Brain microvascular endothelial cell (primary cell): ENCODE measurements at regions not wholly inside any gene's neighbourhood (a gene's known extent, or its start where the extent isn't known, plus 50 kb on each side); places are given as distances from the start of the nearest gene placed in this dataset.

Experiments
- DNase-seq: peaks from one replicate; pipeline ENCODE4 v3.0.0-alpha.2; 2020
- H3K27ac ChIP-seq: fragments of 250-450 bp; sonication (Bioruptor Pico); 2 replicates; pipeline ENCODE4 v1.5.1; 2020; ENCODE audit warnings: mild to moderate bottlenecking, moderate library complexity
- H3K27me3 ChIP-seq: fragments of 250-450 bp; sonication (Bioruptor Pico); replicated peaks from 2 replicates; pipeline ENCODE4 v1.5.1; 2020; ENCODE audit warnings: mild to moderate bottlenecking
- H3K36me3 ChIP-seq: fragments of 250-450 bp; sonication (Bioruptor Pico); replicated peaks from 2 replicates; pipeline ENCODE4 v1.5.1; 2020; ENCODE audit warnings: mild to moderate bottlenecking
- H3K4me3 ChIP-seq: 2 replicates; pipeline ENCODE4 v1.5.1; 2011; ENCODE audit warnings: low read depth, mild to moderate bottlenecking, control low read depth, low read length, moderate library complexity
- CTCF ChIP-seq: IDR thresholded peaks from 2 replicates; pipeline ENCODE4 v1.5.1; 2011; ENCODE audit warnings: low read depth, mild to moderate bottlenecking, moderate library complexity, low read length, control low read depth, inconsistent platforms; ENCODE audit errors: missing control alignments
- in situ Hi-C: cut with HindIII; loops from 2 replicates; pipeline ENCODE4 v1.10.0; 2017; ENCODE audit warnings: low sequenced_read_pairs, low pct_ligation_motif_present

DNA sequence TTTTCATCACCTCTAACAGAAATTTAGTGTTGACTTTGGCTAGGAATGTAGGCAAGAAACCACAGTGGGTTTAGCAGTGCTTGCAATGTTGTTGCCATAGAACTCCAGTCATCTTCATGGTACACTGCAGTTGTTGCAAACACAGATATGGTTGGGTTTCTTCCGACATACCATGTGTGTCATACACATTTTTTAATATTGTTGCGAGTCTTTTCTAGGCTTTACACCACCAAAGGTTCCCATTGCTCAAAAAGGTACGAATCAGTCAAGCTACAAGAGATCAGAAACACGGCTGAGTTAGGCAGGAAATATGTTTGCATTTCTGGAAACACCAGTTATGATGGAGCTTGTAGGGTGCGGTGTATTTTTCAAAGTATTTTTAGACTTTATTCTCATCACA lies 172.4 kb downstream of the SYK start:
- Histone ChIP-seq H3K27me3 (no peaks in the 10 kb centered on the region), H3K36me3 (no peaks in the 10 kb centered on the region), H3K27ac (no peak overlapping the region), H3K4me3 (no peak overlapping the region)
- peak; percentile 80 for DNase-seq
- no peak for TF ChIP-seq CTCF
- in situ Hi-C loops = no loop called here

DNA sequence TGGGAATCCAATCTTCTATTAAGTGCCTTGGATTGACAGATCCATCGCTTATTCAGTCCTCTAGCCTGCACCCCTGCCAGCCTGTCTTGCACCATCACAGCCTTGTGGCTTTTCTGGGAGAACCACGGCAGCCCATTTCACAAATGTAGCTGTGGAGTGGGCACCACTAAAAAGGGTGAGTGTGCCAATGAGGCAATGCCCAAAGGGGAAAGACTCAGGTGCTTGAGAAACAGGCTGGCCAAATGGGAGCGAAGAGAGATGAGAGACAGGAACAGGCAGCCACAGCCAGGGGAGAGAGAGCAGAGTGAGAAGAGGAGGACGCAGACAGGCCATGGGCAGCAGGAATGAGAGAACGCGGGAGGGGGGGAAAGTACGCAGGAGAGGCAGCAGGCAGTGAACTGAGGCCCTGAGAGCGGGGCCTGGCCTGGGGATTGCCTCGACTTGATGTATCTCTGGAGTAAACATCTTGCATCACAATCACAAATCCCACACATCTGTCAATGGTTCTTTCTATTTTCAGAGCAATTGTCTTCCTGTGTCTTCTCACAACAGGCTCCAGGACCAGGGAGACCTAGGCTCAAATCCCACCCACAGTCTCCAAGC lies 173.1 kb downstream of the SYK start:
- Histone ChIP-seq H3K27me3 (no peaks in the 10 kb centered on the region), H3K36me3 (no peaks in the 10 kb centered on the region), H3K27ac (no peak overlapping the region), H3K4me3 (no peak overlapping the region)
- TF ChIP-seq CTCF = no peak
- in situ Hi-C loops = no loop called here
- DNase-seq = no peak

GRCh38 chr9:90975781-90976538 lies 174.3 kb downstream of the SYK start:
- in situ Hi-C loops = no loop called here
- Histone ChIP-seq H3K27me3 (no peaks in the 10 kb centered on the region), H3K27ac (no peak overlapping the region), H3K36me3 (no peaks in the 10 kb centered on the region), H3K4me3 (no peak overlapping the region)
- TF ChIP-seq CTCF = no peak
- no peak for DNase-seq

DNA sequence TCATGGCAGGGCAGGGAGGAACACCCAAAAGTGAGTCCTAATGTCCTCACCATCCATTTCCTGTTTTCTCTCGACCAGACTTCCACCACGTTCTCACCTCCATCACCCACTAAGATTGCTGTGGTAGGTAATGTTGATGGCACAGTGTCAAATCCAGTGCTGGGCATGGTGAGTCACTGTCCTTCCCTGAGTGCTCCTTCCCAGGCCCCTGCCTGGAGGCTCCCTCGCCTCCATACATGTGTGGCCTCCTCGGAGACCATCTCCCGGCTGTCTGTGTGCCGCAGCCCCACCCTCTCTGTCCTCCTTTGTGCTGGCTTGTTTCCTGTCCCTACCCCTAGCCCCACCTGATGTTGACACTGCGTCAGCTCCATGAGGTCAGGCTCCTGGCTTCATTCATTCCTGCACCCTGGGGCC lies 177.5 kb downstream of the SYK start:
- TF ChIP-seq CTCF = no peak

GRCh38 chr9:90979639-90980038 lies 178.0 kb downstream of the SYK start:
- no peak for DNase-seq
- no peak for TF ChIP-seq CTCF
- Histone ChIP-seq H3K36me3 (no peaks in the 10 kb centered on the region), H3K27me3 (no peaks in the 10 kb centered on the region), H3K4me3 (no peak overlapping the region), H3K27ac (no peak overlapping the region)
- in situ Hi-C loops = no loop called here

More for the DNA sequence above, 177.5 kb downstream of the SYK start:
- Histone ChIP-seq H3K4me3 (no peak overlapping the region), H3K27me3 (no peaks in the 10 kb centered on the region), H3K27ac (no peak overlapping the region), H3K36me3 (no peaks in the 10 kb centered on the region)
- DNase-seq = no peak
- in situ Hi-C loops = no loop called here
